DOHH2 (cell line): ENCODE measurements at regions not wholly inside any gene's neighbourhood (a gene's known extent, or its start where the extent isn't known, plus 50 kb on each side); places are given as distances from the start of the nearest gene placed in this dataset.

Experiments used
- H3F3A ChIP-seq: fragments of 200-600 bp; sonication (generic), shearing (Covaris generic); 2 replicates; pipeline ENCODE4 v1.6.0; 2016; ENCODE audit warnings: antibody characterized with exemption, mild to moderate bottlenecking; ENCODE audit not compliant: control insufficient read depth, insufficient read depth
- H3K27ac ChIP-seq: fragments of 200-600 bp; sonication (generic); 2 replicates; pipeline ENCODE4 v1.5.1; 2014; ENCODE audit warnings: low read depth, mild to moderate bottlenecking, low read length, moderate library complexity
- H3K27me3 ChIP-seq: fragments of 200-600 bp; sonication (generic); 2 replicates; pipeline ENCODE4 v1.6.1; 2014; ENCODE audit warnings: mild to moderate bottlenecking, low read length, mixed read lengths; ENCODE audit not compliant: control insufficient read depth
- H3K36me3 ChIP-seq: fragments of 200-600 bp; sonication (generic); 2 replicates; pipeline ENCODE4 v1.6.1; 2014; ENCODE audit warnings: mild to moderate bottlenecking, low read length, moderate library complexity, mixed read lengths; ENCODE audit not compliant: control insufficient read depth
- H3K4me1 ChIP-seq: fragments of 200-600 bp; sonication (generic); 2 replicates; pipeline ENCODE4 v1.6.1; 2014; ENCODE audit warnings: mild to moderate bottlenecking, low read length, mixed read lengths; ENCODE audit not compliant: control insufficient read depth
- H3K4me2 ChIP-seq: fragments of 200-600 bp; sonication (generic); 2 replicates; pipeline ENCODE4 v1.6.0; 2014; ENCODE audit warnings: mild to moderate bottlenecking, low read length, moderate library complexity
- H3K4me3 ChIP-seq: fragments of 200-600 bp; sonication (generic); 2 replicates; pipeline ENCODE4 v1.5.1; 2014; ENCODE audit warnings: mild to moderate bottlenecking, low read length, mixed read lengths
- H3K79me2 ChIP-seq: fragments of 200-600 bp; sonication (generic); 2 replicates; pipeline ENCODE4 v1.6.1; 2014; ENCODE audit warnings: mild to moderate bottlenecking, low read length, mixed read lengths; ENCODE audit not compliant: control insufficient read depth
- H3K9me2 ChIP-seq: fragments of 200-600 bp; sonication (generic); replicated peaks from 2 replicates; pipeline ENCODE4 v1.6.1; 2014; ENCODE audit warnings: mild to moderate bottlenecking, low read length, mixed read lengths; ENCODE audit not compliant: control insufficient read depth
- H3K9me3 ChIP-seq: fragments of 200-600 bp; sonication (generic); 2 replicates; pipeline ENCODE4 v1.6.1; 2014; ENCODE audit warnings: antibody characterized with exemption, low read length, mixed read lengths; ENCODE audit not compliant: control insufficient read depth, insufficient read depth
- H4K20me1 ChIP-seq: fragments of 200-600 bp; sonication (generic); 2 replicates; pipeline ENCODE4 v1.6.0; 2014; ENCODE audit warnings: low read depth, mild to moderate bottlenecking, antibody characterized with exemption, low read length, moderate library complexity; ENCODE audit not compliant: control insufficient read depth, insufficient read depth
- CTCF ChIP-seq: fragments of 200-600 bp; sonication (generic); IDR thresholded peaks from one replicate; pipeline ENCODE4 v1.5.1; 2014; ENCODE audit warnings: antibody characterized with exemption, mild to moderate bottlenecking, low read depth, low read length; ENCODE audit not compliant: poor library complexity, severe bottlenecking
- EZH2phosphoT487 ChIP-seq: fragments of 200-600 bp; sonication (generic); IDR thresholded peaks from 2 replicates; pipeline ENCODE4 v1.6.1; 2017; ENCODE audit warnings: borderline replicate concordance, mild to moderate bottlenecking, antibody characterized with exemption, low read length, moderate library complexity, mixed read lengths

GRCh38 chr6:125354649-125355048 is 52.9 kb upstream of the HDDC2 start:
- H3K9me2 ChIP-seq, result no peaks in the 10 kb centered on the region
- no peaks in the 10 kb centered on the region for H3F3A ChIP-seq
- H4K20me1 ChIP-seq, result no peaks in the 10 kb centered on the region
- H3K36me3 ChIP-seq, result no peaks in the 10 kb centered on the region
- no peaks in the 10 kb centered on the region for H3K79me2 ChIP-seq
- no peak for TF ChIP-seq EZH2phosphoT487
- TF ChIP-seq CTCF, result no peak
- no peaks in the 10 kb centered on the region for H3K27me3 ChIP-seq
- peaks cover 29% of the 10 kb centered on the region for H3K4me1 ChIP-seq
- H3K27ac ChIP-seq, result no peak overlapping the region
- H3K9me3 ChIP-seq, result no peaks in the 10 kb centered on the region
- H3K4me2 ChIP-seq, result peak overlapping the region; percentile 41
- peak overlapping the region; percentile 19; the same call in 1 of the 2 replicates for H3K4me3 ChIP-seq

- Histone ChIP-seq H3K4me1 (peaks cover 29% of the 10 kb centered on the region), H3K27me3 (no peaks in the 10 kb centered on the region), H3K4me3 (no peak overlapping the region), H3K9me3 (no peaks in the 10 kb centered on the region), H3K27ac (no peak overlapping the region), H3K9me2 (no peaks in the 10 kb centered on the region), H3K79me2 (no peaks in the 10 kb centered on the region), H4K20me1 (no peaks in the 10 kb centered on the region), H3F3A (no peaks in the 10 kb centered on the region), H3K36me3 (no peaks in the 10 kb centered on the region), H3K4me2 (no peak overlapping the region)
- no peak for TF ChIP-seq EZH2phosphoT487
Measured at GRCh38 chr6:125356884-125357283, 55.1 kb upstream of the HDDC2 start.

GRCh38 chr6:125357515-125358256 is 55.9 kb upstream of the HDDC2 start:
- Histone ChIP-seq H3K79me2 (no peaks in the 10 kb centered on the region), H3K27ac (no peak overlapping the region), H3K4me3 (no peak overlapping the region), H3K4me1 (peaks cover 29% of the 10 kb centered on the region), H3K9me2 (no peaks in the 10 kb centered on the region), H3K36me3 (no peaks in the 10 kb centered on the region), H3K9me3 (no peaks in the 10 kb centered on the region), H3F3A (no peaks in the 10 kb centered on the region), H3K27me3 (no peaks in the 10 kb centered on the region; the same call in 1 of the 2 replicates), H3K4me2 (peak overlapping the region; percentile 18; the same call in 1 of the 2 replicates), H4K20me1 (no peaks in the 10 kb centered on the region)
- TF ChIP-seq EZH2phosphoT487 (no peak), CTCF (no peak)

GRCh38 chr6:125358898-125359297 is 57.1 kb upstream of the HDDC2 start:
- Histone ChIP-seq H3K4me1 (peaks cover 29% of the 10 kb centered on the region), H3K9me3 (no peaks in the 10 kb centered on the region), H3K36me3 (no peaks in the 10 kb centered on the region), H3F3A (no peaks in the 10 kb centered on the region), H3K79me2 (no peaks in the 10 kb centered on the region), H4K20me1 (no peaks in the 10 kb centered on the region), H3K4me2 (no peak overlapping the region), H3K9me2 (no peaks in the 10 kb centered on the region), H3K27ac (no peak overlapping the region), H3K27me3 (no peaks in the 10 kb centered on the region; the same call in 1 of the 2 replicates), H3K4me3 (no peak overlapping the region)
- TF ChIP-seq EZH2phosphoT487 (no peak), CTCF (no peak)
